ENCODE measurements at regions not wholly inside any gene's neighbourhood (a gene's known extent, or its start where the extent isn't known, plus 50 kb on each side); places are given as distances from the start of the nearest gene placed in this dataset.
"Not testable (repeated sequence)": the region's sequence is repeated elsewhere in the genome, so short reads cannot be mapped to it uniquely, and the experiment has no call there.

DNA sequence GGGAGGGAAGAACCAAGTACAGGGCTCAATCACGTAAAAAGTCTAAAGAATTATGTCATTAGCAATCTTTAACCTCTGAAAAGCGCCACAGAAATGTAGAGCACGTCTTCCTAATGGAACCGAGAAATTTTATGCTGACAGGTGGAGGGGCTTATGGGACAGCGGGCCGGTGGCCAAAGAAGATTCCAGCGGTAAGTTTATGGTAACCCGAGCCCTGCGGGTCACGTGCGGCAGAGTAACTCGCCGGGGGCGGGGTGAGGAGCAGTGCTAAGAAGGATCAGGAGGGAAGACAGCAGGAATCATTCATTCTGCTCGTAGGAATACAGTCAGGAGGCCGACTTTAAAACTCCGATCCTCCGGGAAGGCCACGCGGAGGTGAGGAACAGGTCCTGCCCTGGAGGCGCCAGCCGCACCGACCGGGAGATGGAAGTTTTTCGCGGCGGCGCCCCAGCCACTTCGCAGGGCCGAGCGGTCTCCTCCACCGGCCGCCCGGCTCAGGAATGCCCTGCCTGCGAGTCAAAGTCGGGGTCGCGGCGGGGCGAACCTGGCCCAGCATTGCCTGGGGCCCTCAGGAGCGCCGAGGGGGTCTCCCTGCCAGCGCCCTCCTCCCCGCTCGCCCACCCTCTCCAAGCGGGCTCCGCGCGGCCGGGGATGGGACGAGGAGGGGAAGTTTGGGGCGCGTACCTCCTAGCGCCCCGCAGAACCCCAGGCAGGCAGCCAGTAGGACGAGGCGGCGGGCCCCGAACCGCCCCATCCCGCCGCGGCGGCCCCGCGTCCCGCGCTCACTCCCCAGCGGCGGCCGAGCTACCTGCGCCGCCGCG is 101.8 kb downstream of the ESM1 start:
- DNase-seq = no peak

DNA sequence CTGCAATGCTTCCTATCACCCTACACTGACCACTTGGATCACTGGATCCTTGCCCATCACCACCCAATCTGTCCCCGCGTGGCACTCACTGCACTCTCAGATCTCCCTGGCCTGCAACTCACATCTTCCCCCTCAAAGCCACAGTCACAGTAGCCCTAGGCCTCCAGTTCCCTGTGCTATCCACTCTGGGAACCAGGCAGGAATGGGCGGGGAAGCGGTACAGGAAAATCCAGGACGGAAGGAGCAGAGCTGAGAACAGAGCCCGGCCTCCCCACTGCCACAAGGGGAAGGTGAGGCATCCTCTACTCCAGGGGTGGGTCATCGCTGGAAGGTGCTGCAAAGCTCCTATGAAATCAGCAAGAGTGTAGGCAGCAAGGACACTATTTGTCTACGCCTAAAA is 102.6 kb downstream of the ESM1 start:
- no peak for DNase-seq

DNA sequence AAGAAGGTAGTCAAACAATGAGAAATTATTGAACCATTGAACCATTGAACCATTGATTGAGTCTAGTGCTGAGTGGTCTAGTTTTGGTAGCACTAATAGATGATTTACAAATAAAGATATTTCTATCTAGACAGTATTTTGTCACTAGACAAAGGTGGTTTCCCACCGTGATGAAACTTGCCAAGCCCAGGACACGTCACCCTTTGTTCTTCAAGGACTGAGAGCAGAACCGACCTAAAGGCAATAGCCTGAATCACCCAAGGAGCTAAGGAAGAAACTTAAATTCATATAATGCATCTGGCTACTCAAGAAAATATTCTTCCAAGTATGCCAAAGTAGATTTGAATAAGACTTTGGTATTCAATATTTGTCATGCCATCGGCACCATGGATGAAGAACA is 103.3 kb downstream of the ESM1 start:
- no peak for DNase-seq

- no peak for DNase-seq
Observed at GRCh38 chr5:54881286-54882005, 103.9 kb downstream of the ESM1 start.

GRCh38 chr5:54876976-54877375 is 108.4 kb downstream of the ESM1 start:
- DNase-seq = no peak

DNA sequence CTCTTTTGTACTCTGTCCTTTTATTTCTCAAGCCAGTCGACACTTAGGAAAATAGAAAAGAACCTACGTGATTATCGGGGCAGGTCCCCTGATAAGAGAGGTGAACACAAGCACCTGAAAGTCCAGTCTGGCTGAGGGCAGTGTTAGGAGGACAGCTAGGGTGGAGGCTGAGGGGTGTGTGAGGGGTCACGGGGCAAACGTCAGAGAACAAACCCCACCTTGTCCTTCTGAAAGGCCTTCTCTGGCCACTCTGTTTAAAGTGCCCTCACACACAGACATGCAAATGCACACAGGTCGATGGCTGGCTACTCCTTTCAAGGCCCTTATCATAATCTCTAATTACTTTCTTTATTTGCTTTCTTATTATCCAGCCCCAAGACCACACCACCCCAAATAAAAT is 108.8 kb downstream of the ESM1 start:
- DNase-seq = no peak

- DNase-seq = no peak
Observed at GRCh38 chr5:54874337-54875021, 110.9 kb downstream of the ESM1 start.

DNA sequence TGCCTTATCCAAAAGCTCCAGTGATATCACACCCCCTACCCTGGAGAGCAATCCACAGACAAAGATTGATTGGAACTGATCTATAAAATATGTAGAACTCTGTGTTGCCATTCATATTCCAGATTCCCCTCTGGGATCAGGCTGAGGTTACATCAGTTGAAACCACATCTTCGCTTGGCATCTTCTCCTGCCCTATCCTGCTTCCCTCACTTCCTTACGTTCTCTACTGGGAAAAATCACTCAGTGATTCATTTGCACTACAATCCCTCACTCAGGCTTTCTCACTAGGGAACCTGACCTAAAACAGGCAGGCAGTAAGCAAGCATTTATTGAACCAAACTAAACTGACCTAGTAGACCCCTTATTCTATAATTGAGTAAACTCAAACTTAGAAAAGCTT is 111.7 kb downstream of the ESM1 start:
- no peak for DNase-seq

- no peak for DNase-seq
Observed at GRCh38 chr5:54872810-54873209, 112.6 kb downstream of the ESM1 start.

DNA sequence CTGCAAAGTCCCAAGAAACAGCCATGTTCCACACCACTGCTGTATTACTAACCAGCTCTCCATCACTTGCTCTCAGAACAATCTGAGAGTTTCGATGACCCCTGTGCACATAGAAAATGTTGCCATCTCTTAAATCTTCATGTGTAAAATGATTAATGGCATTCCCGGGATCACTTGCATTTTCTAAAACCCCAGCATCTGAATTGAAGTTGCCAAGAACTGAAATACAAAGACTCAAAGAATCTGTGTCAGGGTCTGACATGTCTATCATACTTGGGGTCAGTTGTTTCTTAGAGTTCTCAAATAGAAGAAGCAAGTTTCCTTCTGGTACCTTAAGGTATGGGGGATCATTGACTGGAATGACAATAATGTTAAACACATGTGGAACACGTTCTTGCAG is 115.1 kb downstream of the ESM1 start:
- no peak for DNase-seq

DNA sequence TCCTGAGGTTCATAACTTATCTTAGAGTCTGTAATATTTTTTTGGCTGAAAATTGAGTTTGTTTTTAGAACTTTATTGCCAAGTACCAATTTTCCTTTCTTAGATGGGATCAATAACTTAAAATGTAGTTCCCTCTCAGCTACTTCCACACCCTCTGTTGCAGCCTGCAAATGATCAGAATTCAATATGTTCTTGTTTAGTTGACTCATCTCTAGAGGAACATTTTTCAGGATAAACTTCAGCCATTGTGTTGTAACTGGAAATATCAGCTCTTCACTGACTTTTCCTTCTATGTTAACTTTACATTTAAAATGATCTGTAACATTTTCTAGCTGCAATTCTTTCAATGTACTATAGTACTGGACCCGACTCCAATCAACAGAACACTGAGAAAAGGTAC is 115.7 kb downstream of the ESM1 start:
- DNase-seq = no peak

GRCh38 chr5:54868511-54869483 is 116.6 kb downstream of the ESM1 start:
- DNase-seq = no peak

GRCh38 chr5:54867310-54867944 is 118.0 kb downstream of the ESM1 start:
- no peak for DNase-seq

GRCh38 chr5:54864911-54865515 is 120.4 kb downstream of the ESM1 start:
- DNase-seq = not testable (repeated sequence)

DNA sequence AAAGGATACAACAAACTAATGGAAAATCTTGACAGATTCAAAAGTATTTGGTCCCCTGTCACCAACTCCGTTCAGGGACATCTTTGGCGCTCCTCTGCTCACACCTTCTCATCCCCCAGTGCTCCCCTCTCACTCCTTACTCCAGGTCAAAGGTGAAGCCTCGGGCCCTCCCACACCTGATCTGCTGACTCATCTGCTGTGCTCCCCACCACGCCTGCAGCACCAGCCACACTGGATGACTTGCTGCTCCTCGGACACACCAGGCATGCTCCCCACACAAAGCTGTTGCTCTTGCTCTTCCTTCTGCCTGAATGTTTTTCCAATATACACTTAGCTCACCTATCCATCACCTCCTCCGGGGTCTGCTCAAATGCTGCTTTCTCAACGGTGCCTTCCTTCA is 123.4 kb downstream of the ESM1 start:
- no peak for DNase-seq

DNA sequence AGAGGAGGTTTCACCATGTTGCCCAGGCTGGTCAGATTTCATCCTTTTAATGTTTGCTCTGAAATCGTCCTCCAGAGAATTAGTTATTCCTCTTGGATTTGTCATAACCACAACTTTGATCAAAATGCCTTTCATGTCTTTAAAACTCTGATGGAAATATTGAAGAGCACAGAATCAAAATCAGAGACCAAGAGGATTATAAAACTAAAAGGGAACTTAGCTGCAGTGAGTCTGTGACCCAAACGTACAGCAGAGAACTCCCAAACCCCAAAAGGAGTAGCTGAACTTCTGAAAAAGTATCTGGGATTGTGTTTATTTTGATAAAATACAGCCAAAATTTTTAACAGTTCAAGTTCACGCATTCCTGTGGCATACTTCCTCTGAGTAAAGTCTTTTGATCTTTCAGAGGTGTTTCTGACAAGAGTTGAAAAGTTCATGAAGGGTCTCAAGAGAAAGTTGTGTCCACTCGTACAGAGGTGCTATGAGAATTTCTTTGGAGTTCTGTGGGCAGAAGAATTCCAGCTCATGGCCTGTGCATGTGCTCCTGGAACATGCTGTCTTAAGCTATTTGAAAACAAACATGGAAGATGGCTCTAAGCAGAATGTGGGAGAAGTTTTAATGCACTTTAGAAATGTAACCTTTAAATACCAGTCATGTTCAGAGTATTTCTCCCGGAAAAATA is 124.0 kb downstream of the ESM1 start:
- DNase-seq = no peak

- no peak for DNase-seq
Observed at GRCh38 chr5:54860321-54860720, 125.1 kb downstream of the ESM1 start.

DNA sequence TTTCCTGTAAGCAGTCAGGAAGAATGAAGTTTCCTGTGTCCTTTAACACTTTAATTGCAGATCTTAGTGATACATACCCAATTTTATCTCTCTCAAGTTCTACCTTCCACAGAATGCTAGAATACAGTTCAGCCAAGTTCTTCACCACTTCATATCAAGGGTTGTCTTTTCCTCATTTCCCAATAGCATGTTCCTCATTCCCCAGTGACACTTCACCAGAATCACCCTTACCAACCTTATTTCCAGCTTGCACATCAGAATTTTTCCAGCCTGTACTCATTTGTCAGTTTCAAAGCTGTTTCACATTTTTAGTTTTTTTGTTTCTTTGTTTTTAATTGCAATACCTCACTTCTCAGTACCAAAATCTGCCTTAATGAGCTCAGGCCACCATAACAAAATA is 126.1 kb downstream of the ESM1 start:
- DNase-seq = no peak

GRCh38 chr5:54854883-54855581 is 130.4 kb downstream of the ESM1 start:
- DNase-seq = no peak

GRCh38 chr5:54852007-54852406 is 133.4 kb downstream of the ESM1 start:
- no peak for DNase-seq

Measured in NCI-H1436 treated with DMSO at 0.1 percent for 48 hours (cell line).